ENCODE measurements at regions not wholly inside any gene's neighbourhood (a gene's known extent, or its start where the extent isn't known, plus 50 kb on each side); places are given as distances from the start of the nearest gene placed in this dataset.
A peak's percentile ranks its signal among the peaks of the same experiment; 100 is the strongest.

GRCh38 chr12:4144676-4145075, 128.9 kb upstream of the CCND2 start:
- no peak for TF ChIP-seq TAF1 (IDR thresholded peaks at IDR 0.05; ENCODE audit: low read depth)
- TF ChIP-seq, protein P1, sequence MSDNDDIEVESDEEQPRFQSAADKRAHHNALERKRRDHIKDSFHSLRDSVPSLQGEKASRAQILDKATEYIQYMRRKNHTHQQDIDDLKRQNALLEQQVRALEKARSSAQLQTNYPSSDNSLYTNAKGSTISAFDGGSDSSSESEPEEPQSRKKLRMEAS (IDR thresholded peaks at IDR 0.05), result no peak
- TF ChIP-seq REST (IDR thresholded peaks at IDR 0.05; ENCODE audit: low read depth), result no peak
- no peak for TF ChIP-seq ZBTB7A (IDR thresholded peaks at IDR 0.05; ENCODE audit: low read depth)
- no peak for TF ChIP-seq CEBPB (IDR thresholded peaks at IDR 0.05)
- TF ChIP-seq YY1 (IDR thresholded peaks at IDR 0.05; ENCODE audit: low read depth), result no peak
- TF ChIP-seq TCF12 (IDR thresholded peaks at IDR 0.05; ENCODE audit: low read depth), result no peak
- no peak for TF ChIP-seq TEAD4 (IDR thresholded peaks at IDR 0.05)
- TF ChIP-seq FOXM1 (IDR thresholded peaks at IDR 0.05; ENCODE audit: borderline replicate concordance, low read depth), result no peak
- TF ChIP-seq EP300 (IDR thresholded peaks at IDR 0.05; ENCODE audit: borderline replicate concordance), result no peak

DNA sequence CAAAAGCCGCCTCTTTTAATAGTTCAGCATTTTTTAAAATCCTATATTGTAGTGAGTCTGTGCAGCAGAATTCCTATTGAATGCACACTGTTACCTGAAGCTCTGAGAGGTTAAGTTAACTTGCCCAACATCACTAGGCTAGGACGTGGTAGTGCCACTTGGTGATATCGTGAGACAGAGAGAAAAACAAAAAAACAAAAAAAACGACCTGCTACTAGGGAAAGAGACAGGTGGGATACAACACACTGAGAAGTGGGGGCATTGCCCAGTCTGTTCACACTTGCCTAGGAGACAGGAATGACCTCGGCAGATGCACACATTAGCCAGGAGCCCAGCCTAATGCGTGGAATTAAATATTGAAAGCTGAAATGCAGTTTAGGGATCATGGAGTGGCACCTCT, 129.7 kb upstream of the CCND2 start:
- no peak for TF ChIP-seq TCF12 (IDR thresholded peaks at IDR 0.05; ENCODE audit: low read depth)
- TF ChIP-seq RAD21 (IDR thresholded peaks at IDR 0.05; ENCODE audit: low read depth), result 0 out of 2 replicates have a peak, but pooled peaks have one; percentile 20
- no peak for TF ChIP-seq CEBPB (IDR thresholded peaks at IDR 0.05)
- TF ChIP-seq TAF1 (IDR thresholded peaks at IDR 0.05; ENCODE audit: low read depth), result no peak
- TF ChIP-seq, protein P2, sequence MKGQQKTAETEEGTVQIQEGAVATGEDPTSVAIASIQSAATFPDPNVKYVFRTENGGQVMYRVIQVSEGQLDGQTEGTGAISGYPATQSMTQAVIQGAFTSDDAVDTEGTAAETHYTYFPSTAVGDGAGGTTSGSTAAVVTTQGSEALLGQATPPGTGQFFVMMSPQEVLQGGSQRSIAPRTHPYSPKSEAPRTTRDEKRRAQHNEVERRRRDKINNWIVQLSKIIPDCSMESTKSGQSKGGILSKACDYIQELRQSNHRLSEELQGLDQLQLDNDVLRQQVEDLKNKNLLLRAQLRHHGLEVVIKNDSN (IDR thresholded peaks at IDR 0.05), result no peak
- TF ChIP-seq EP300 (IDR thresholded peaks at IDR 0.05; ENCODE audit: borderline replicate concordance), result no peak
- TF ChIP-seq REST (IDR thresholded peaks at IDR 0.05; ENCODE audit: low read depth), result no peak

- TF ChIP-seq, protein P1 (IDR thresholded peaks at IDR 0.05), result no peak
- no peak for TF ChIP-seq FOXM1 (IDR thresholded peaks at IDR 0.05; ENCODE audit: borderline replicate concordance, low read depth)
- no peak for TF ChIP-seq EP300 (IDR thresholded peaks at IDR 0.05; ENCODE audit: borderline replicate concordance)
- TF ChIP-seq, protein P2 (IDR thresholded peaks at IDR 0.05), result no peak
- no peak for TF ChIP-seq RAD21 (IDR thresholded peaks at IDR 0.05; ENCODE audit: low read depth)
- TF ChIP-seq CEBPB (IDR thresholded peaks at IDR 0.05), result no peak
- no peak for TF ChIP-seq ZBTB7A (IDR thresholded peaks at IDR 0.05; ENCODE audit: low read depth)
- no peak for TF ChIP-seq CREB1 (IDR thresholded peaks at IDR 0.05; ENCODE audit: low read depth)
- no peak for TF ChIP-seq TEAD4 (IDR thresholded peaks at IDR 0.05)
- no peak for TF ChIP-seq TAF1 (IDR thresholded peaks at IDR 0.05; ENCODE audit: low read depth)
- TF ChIP-seq TCF12 (IDR thresholded peaks at IDR 0.05; ENCODE audit: low read depth), result no peak
- no peak for TF ChIP-seq NFIC (IDR thresholded peaks at IDR 0.05)
- no peak for TF ChIP-seq REST (IDR thresholded peaks at IDR 0.05; ENCODE audit: low read depth)
- no peak for TF ChIP-seq YY1 (IDR thresholded peaks at IDR 0.05; ENCODE audit: low read depth)
- no peak for TF ChIP-seq EGR1 (IDR thresholded peaks at IDR 0.05)
Measured at GRCh38 chr12:4141348-4142270, 132.0 kb upstream of the CCND2 start.

GRCh38 chr12:4140581-4141301, 132.8 kb upstream of the CCND2 start:
- TF ChIP-seq, protein P2 (IDR thresholded peaks at IDR 0.05), result no peak
- TF ChIP-seq TAF1 (IDR thresholded peaks at IDR 0.05; ENCODE audit: low read depth) (no peak), FOXM1 (IDR thresholded peaks at IDR 0.05; ENCODE audit: borderline replicate concordance, low read depth) (no peak), REST (IDR thresholded peaks at IDR 0.05; ENCODE audit: low read depth) (no peak), ZBTB7A (IDR thresholded peaks at IDR 0.05; ENCODE audit: low read depth) (no peak), EP300 (IDR thresholded peaks at IDR 0.05; ENCODE audit: borderline replicate concordance) (no peak), NFIC (IDR thresholded peaks at IDR 0.05) (no peak), YY1 (IDR thresholded peaks at IDR 0.05; ENCODE audit: low read depth) (no peak), CEBPB (IDR thresholded peaks at IDR 0.05) (no peak), RAD21 (IDR thresholded peaks at IDR 0.05; ENCODE audit: low read depth) (no peak)
- TF ChIP-seq, protein P1 (IDR thresholded peaks at IDR 0.05), result no peak
